Activated naive CD4-positive, alpha-beta T cell treated with anti-CD3 and anti-CD28 coated beads for 36 hours (primary cell): ENCODE measurements at regions not wholly inside any gene's neighbourhood (a gene's known extent, or its start where the extent isn't known, plus 50 kb on each side); places are given as distances from the start of the nearest gene placed in this dataset.

Experiments
- CTCF ChIA-PET: fragments of 350-600 bp; sonication (Branson Sonifier 250); formaldehyde crosslinking; loops from one replicate; lab custom pipeline; 2021; ENCODE audit warnings: antibody characterized with exemption; lab: Charles Lee
- DNase-seq: peaks from one replicate; pipeline ENCODE4 v3.0.0-alpha.2; 2020
- H3K27ac Mint-ChIP-seq: one replicate; pipeline ENCODE4 v1.8.0; 2021; ENCODE audit warnings: mild to moderate bottlenecking, mixed read lengths
- H3K27me3 Mint-ChIP-seq: one replicate; pipeline ENCODE4 v1.8.0; 2021; ENCODE audit warnings: low read depth, mixed read lengths
- H3K36me3 Mint-ChIP-seq: one replicate; pipeline ENCODE4 v1.8.0; 2021; ENCODE audit warnings: low read depth, mixed read lengths
- H3K4me1 Mint-ChIP-seq: one replicate; pipeline ENCODE4 v1.8.0; 2021; ENCODE audit warnings: low read depth, mixed read lengths
- H3K4me3 Mint-ChIP-seq: one replicate; pipeline ENCODE4 v1.8.0; 2021; ENCODE audit warnings: mild to moderate bottlenecking, moderate library complexity, mixed read lengths
- H3K9me3 Mint-ChIP-seq: one replicate; pipeline ENCODE4 v1.8.0; 2021; ENCODE audit warnings: mixed read lengths
- intact Hi-C: fragments of 100-400 bp; cut with micrococcal nuclease; formaldehyde crosslinking; loops from one replicate; pipeline ENCODE4 v1.15.1; 2023

DNA sequence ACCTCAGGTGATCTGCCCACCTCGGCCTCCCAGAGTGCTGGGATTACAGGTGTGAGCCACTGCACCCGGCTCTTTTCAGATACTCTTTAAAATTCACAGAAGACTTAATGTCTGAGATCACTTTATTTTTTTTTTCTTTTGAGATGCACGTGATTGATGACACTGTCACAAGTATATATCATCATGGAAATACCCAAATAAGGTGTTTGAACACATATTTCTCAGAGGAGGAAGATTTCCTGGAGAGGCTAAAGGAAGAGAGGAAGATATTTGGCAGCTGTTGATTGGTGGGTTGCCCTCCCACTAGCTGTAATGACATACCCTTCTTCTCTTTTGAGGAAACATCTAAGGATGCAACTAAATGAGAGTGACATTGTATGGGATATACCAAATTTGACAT lies 225.9 kb upstream of the CITED2 start:
- CTCF ChIA-PET = no interaction called here
- intact Hi-C loops = loop anchor here (2.0 kb wide), 1 partner anchor 226 kb away; the partner anchor contains the start of gene CITED2
- H3K36me3 Mint-ChIP-seq = no peaks in the 10 kb centered on the region
- no peaks in the 10 kb centered on the region for H3K9me3 Mint-ChIP-seq
- peaks cover 4% of the 10 kb centered on the region for H3K4me1 Mint-ChIP-seq
- H3K4me3 Mint-ChIP-seq = no peak overlapping the region
- H3K27ac Mint-ChIP-seq = no peak overlapping the region
- H3K27me3 Mint-ChIP-seq = peaks cover 3% of the 10 kb centered on the region
- no peak for DNase-seq

DNA sequence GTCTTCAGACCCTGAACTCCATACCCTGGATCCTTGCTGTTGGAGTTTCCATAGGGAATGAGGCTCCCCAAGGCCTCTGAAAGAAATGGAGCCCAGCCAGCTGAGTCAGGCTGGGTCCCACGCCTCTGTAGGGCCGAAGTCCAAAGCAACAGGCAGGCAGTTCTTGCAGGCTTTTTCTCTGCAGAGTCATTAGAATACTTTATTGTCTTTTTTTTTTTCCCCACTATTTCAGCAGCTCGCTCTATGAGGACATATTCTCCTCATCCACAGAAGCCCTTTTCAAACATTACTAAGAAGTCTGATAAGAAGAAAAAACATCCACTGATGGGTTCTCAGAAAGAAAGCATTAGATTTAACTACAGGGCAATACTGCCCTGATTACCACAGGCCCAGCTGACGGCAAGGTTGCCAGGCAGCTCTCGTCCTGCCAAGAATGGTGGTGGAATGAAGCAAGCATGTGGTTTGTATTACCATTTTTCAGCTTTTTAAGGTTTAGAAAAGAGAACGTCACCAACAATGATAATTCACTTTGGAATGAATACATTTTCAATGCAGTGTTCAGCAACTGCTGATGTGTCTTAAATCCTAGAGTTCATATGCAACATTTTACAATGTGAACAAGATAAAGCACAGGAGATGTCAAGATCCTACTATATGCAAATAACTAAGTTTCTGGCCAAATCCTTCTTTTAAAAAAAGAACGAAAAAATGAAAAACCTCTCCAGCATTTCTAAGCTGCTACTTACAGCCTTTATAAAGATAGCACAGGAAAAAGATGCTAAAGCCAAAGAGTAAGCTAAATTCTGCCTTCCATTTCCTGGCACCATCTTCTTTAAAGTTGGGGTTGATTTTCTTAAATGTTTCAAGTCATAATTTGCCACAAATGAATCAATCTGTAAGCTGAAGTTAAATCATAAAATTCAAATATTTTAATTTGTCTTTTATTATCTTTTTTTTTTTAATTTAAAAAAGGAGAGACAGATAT lies 223.6 kb upstream of the CITED2 start:
- DNase-seq = no peak
- H3K4me3 Mint-ChIP-seq = no peak overlapping the region
- no peaks in the 10 kb centered on the region for H3K36me3 Mint-ChIP-seq
- H3K9me3 Mint-ChIP-seq = no peaks in the 10 kb centered on the region
- H3K4me1 Mint-ChIP-seq = peaks cover 4% of the 10 kb centered on the region
- CTCF ChIA-PET = no interaction called here
- H3K27me3 Mint-ChIP-seq = peaks cover 6% of the 10 kb centered on the region
- intact Hi-C loops = no loop called here
- no peak overlapping the region for H3K27ac Mint-ChIP-seq

DNA sequence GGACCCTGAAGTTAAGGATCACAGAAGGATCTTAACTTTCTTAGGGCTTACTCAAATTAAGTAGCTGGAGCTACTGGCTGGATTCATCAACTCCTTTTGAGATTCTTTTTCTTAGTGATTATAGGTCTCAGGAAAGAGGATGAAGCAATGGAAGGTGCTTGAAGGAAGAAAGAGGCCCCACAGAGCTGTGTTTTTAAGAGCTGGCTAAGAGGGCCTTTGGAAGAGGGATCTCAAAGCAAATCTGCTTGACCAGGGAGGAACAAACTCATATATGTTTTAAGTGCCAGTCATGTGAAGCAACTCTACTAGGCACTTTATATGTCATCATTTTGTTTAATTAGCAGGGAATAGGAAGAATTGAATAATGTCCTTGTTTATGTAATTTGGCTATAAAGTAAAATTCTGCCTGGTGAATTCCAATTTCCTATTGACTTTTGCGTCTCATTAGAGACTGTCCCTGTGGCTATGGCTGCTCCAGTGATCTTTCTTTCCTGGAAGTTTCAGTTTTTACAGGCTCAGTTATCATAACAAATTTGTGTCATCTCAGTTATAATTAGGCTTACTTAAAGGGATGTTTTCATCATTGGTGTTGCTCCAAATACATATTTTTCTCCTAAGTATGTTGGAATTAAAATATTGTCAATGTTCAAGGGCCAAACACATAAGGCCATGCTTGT lies 222.8 kb upstream of the CITED2 start:
- no peak for DNase-seq
- CTCF ChIA-PET = no interaction called here
- H3K36me3 Mint-ChIP-seq = no peaks in the 10 kb centered on the region
- no peak overlapping the region for H3K4me3 Mint-ChIP-seq
- H3K27ac Mint-ChIP-seq = no peak overlapping the region
- peaks cover 4% of the 10 kb centered on the region for H3K4me1 Mint-ChIP-seq
- intact Hi-C loops = no loop called here
- no peaks in the 10 kb centered on the region for H3K9me3 Mint-ChIP-seq
- peaks cover 12% of the 10 kb centered on the region for H3K27me3 Mint-ChIP-seq

DNA sequence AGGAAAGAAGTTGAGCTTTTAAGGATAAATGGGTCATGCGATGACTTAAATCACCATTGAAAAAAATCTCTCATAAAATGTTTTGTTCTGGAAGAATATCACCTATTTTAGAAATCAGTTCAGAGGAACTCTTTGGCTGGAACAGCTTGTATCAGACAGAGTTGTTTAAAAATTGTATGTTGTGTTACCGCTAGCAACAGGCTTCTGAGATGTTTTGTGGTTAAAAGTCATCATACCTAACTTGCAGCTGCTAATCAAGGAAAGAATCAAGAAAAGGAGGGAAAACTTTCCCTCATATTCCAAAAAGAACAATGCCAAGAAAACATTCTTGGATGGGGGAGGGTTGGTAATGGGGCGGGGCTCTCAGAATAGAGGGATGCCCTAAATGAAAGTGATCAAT lies 220.7 kb upstream of the CITED2 start:
- CTCF ChIA-PET = interaction anchor here (0.6 to 0.7 kb wide), 3 partner anchors 21 to 226 kb away, joined by 3 to 4 read pairs (median 4); no protein-coding TSS in a partner anchor
- Mint-ChIP-seq H3K27ac (no peak overlapping the region), H3K27me3 (peaks cover 19% of the 10 kb centered on the region), H3K4me3 (no peak overlapping the region), H3K36me3 (no peaks in the 10 kb centered on the region), H3K4me1 (no peaks in the 10 kb centered on the region), H3K9me3 (no peaks in the 10 kb centered on the region)
- intact Hi-C loops = no loop called here
- DNase-seq = no peak

DNA sequence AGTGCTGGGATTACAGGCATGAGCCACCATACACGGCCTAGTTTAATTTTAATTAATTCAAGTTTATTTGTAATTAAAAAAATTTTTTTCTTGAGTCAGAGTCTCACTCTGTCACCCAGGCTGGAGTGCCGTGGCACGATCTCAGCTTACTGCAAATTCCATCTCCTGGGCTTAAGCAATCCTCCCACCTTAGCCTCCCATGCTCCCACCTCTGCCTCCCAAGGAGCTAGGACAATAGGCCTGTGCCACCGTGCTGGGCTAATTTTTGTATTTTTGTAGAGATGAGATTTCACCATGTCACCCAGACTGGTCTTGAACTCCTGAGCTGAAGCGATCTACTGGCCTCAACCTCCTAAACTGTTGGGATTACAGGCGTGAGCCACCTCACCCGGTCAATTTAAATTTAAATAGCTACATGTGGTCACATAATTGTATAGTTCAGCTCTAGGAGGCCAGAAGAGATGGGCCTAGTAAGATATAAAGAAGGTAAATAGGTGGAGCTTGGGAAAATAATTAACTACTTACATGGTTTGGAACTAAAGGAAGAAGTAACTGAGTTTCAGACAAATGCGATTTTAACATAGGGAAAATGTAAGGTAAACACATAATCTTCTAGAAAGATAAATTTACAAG lies 220.0 kb upstream of the CITED2 start:
- intact Hi-C loops = no loop called here
- no peaks in the 10 kb centered on the region for H3K36me3 Mint-ChIP-seq
- DNase-seq = no peak
- CTCF ChIA-PET = interaction anchor here (0.7 kb wide), 3 partner anchors 11 to 225 kb away, joined by 4 read pairs; no protein-coding TSS in a partner anchor
- no peak overlapping the region for H3K4me3 Mint-ChIP-seq
- no peaks in the 10 kb centered on the region for H3K4me1 Mint-ChIP-seq
- H3K27me3 Mint-ChIP-seq = peaks cover 19% of the 10 kb centered on the region
- no peak overlapping the region for H3K27ac Mint-ChIP-seq
- H3K9me3 Mint-ChIP-seq = no peaks in the 10 kb centered on the region

DNA sequence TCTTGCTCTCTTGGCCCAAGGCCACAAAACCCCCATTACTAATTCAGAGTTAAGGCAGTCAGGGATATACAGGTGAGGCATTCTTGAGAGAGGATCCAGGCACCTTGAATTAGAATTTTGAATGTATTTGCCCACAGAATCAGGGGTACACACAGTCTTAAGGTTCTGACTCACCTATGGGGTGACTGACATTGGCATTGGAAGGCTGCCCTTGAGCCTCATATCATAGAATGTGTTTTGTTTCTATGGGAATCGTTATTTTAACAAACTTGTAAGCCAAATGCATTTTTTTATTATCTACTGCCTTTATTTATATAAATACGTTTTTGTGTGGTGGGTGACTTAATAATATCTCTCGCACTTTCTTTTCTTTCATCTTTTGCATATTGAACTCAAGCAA lies 218.6 kb upstream of the CITED2 start:
- no peaks in the 10 kb centered on the region for H3K36me3 Mint-ChIP-seq
- no peak overlapping the region for H3K27ac Mint-ChIP-seq
- DNase-seq = no peak
- no peaks in the 10 kb centered on the region for H3K9me3 Mint-ChIP-seq
- CTCF ChIA-PET = no interaction called here
- no peak overlapping the region for H3K4me3 Mint-ChIP-seq
- intact Hi-C loops = no loop called here
- H3K27me3 Mint-ChIP-seq = peaks cover 22% of the 10 kb centered on the region
- H3K4me1 Mint-ChIP-seq = no peaks in the 10 kb centered on the region

DNA sequence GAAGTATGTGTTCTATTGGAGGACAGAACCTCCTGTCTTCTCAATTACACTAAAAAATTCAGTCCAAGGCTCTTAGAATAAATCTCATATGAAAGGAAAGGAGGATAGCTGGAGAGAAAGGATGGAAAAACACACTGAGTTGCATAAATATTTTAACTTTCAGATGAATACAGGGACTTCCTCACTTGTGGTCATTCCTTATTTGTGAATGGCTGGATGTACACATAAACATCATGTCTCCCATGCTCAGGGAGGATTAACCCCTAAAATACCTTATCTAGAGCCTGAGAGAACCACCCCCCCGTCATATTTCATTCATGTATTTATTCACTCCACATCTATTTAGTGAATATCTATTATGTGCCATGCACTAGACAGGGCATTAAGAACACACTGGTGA lies 217.6 kb upstream of the CITED2 start:
- intact Hi-C loops = no loop called here
- Mint-ChIP-seq H3K9me3 (no peaks in the 10 kb centered on the region), H3K27ac (no peak overlapping the region), H3K27me3 (peaks cover 22% of the 10 kb centered on the region), H3K36me3 (no peaks in the 10 kb centered on the region), H3K4me1 (no peaks in the 10 kb centered on the region), H3K4me3 (no peak overlapping the region)
- DNase-seq = no peak
- CTCF ChIA-PET = no interaction called here

DNA sequence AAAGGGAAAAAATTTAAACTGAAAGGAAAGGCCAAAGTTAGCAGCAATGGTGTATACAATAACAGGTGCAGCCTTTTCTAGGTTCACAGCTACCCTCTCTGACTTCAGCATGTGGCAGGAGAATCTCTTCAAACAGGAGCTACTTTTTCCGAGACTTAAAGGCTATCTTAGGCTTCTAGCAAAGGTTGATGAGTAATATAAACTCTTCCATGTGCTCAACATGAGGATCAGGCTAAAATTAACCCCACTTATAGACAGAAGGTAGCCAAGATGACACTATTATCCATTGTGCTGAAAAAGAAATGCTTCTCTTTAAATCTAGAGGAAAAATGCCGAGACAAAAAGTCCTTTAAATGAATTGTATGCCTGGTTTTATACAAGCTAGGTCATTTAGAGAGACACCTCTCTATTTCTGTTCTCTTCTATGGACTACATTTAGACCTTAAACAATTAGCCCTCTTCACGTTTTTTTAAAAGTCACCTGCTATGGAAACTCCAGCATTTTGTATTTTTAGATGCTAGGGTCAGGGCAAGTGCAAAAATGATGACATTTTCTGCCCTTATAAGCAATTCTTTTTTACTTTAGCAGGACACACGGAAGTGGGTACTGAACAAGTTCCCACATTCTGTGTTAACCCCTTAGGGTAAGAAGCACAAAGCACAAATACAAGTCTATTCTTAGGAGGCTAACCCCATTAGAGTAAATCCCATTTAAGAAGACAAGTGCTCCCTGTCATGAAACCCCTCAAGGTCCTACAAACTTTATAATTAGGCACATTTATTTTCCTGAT lies 216.8 kb upstream of the CITED2 start:
- Mint-ChIP-seq H3K36me3 (no peaks in the 10 kb centered on the region), H3K9me3 (no peaks in the 10 kb centered on the region), H3K4me1 (no peaks in the 10 kb centered on the region), H3K27me3 (peaks cover 24% of the 10 kb centered on the region), H3K4me3 (no peak overlapping the region), H3K27ac (no peak overlapping the region)
- no peak for DNase-seq
- CTCF ChIA-PET = no interaction called here
- intact Hi-C loops = no loop called here

DNA sequence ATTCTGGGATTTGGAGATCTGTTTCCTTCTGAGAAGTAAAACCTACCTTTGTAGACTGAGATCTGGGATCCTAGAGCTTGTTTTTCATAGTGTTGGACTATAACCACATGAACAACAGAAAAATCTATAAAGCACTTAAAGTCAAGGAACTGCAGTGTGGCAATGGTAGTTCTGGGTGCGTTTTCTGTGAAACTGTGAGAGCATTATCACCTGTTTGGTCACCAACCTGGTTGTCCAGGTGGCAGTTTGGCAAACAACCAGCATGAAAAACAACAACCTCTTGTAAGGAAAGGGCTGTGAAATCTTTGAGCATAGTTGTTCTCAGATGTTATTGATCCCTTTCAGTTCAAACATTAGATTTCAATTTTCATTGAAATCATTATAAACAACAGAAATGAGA lies 215.8 kb upstream of the CITED2 start:
- Mint-ChIP-seq H3K4me1 (no peaks in the 10 kb centered on the region), H3K4me3 (no peak overlapping the region), H3K27ac (no peak overlapping the region), H3K27me3 (peaks cover 24% of the 10 kb centered on the region), H3K9me3 (no peaks in the 10 kb centered on the region), H3K36me3 (no peaks in the 10 kb centered on the region)
- intact Hi-C loops = no loop called here
- DNase-seq = no peak
- CTCF ChIA-PET = no interaction called here

DNA sequence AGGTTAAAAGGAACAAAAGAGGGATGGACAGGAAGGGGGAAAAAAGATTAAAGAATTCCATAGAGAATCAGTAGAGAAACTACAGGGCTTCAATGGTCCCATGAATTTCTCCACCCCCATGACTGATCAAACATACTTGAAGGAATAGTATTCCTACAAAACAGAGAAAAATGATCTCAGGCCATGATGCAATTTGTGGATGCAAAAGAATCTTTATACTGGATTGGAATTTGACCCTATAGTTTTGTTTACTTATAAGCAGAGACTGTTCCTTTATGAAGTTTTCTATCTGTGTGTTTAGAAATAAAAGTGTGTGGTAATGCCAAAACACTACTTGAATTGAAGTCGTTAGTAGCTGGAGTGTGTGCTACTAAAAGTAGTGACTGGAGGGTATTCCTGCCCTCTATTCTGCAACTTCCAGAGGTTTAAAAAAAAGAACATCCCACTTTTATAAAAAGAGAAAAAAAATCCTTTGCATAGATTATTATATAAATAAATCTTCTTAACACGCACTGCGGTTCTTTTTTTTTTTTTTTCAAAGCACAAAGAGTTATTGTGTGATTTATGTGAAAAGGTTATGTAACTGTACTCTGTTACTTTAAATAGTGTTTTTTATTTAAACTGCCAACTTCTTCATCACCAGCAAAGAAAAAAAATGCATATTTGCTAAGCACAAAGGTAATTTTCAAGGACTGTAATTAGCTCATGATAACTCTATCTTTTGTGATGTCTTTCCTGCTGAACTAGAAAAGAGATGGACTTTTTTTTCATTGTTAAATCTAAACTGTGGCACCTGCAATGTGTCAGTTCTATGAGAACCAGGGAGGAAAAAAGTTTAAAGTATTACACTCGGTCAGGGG lies 214.5 kb upstream of the CITED2 start:
- DNase-seq = no peak
- Mint-ChIP-seq H3K27ac (no peak overlapping the region), H3K9me3 (no peaks in the 10 kb centered on the region), H3K4me3 (no peak overlapping the region), H3K27me3 (peaks cover 21% of the 10 kb centered on the region), H3K4me1 (no peaks in the 10 kb centered on the region), H3K36me3 (no peaks in the 10 kb centered on the region)
- intact Hi-C loops = no loop called here
- CTCF ChIA-PET = no interaction called here

DNA sequence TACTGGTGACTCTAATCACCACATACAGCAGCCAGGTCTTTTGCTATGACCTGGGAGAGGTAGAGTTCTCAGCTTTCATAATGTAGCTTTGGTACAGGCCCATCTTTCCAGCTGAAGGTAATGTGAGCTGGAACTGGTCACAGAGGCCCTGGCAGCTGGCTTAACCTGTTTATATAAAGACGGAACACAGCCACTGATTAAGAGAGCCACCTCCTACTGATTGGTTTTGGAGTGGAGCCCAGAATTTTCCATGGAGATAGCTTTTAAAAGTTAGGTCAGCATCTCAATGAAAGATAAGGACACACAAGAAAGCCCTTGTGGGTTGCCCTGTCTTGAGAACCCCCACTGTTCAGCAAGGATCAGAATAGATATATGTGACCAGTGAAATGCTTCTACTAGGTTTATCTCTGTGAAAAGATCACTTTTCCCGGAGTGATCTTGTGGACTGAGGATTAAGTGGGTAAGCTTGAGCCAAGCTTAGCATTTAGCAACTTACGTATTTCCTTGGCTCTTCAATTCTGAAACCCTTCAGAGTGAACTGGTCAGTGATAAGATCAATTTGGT lies 213.7 kb upstream of the CITED2 start:
- Mint-ChIP-seq H3K27ac (no peak overlapping the region), H3K9me3 (no peaks in the 10 kb centered on the region), H3K4me1 (no peaks in the 10 kb centered on the region), H3K4me3 (no peak overlapping the region), H3K27me3 (peaks cover 23% of the 10 kb centered on the region), H3K36me3 (no peaks in the 10 kb centered on the region)
- no peak for DNase-seq
- intact Hi-C loops = no loop called here
- CTCF ChIA-PET = no interaction called here
